ENCODE measurements at regions not wholly inside any gene's neighbourhood (a gene's known extent, or its start where the extent isn't known, plus 50 kb on each side); places are given as distances from the start of the nearest gene placed in this dataset.

DNA sequence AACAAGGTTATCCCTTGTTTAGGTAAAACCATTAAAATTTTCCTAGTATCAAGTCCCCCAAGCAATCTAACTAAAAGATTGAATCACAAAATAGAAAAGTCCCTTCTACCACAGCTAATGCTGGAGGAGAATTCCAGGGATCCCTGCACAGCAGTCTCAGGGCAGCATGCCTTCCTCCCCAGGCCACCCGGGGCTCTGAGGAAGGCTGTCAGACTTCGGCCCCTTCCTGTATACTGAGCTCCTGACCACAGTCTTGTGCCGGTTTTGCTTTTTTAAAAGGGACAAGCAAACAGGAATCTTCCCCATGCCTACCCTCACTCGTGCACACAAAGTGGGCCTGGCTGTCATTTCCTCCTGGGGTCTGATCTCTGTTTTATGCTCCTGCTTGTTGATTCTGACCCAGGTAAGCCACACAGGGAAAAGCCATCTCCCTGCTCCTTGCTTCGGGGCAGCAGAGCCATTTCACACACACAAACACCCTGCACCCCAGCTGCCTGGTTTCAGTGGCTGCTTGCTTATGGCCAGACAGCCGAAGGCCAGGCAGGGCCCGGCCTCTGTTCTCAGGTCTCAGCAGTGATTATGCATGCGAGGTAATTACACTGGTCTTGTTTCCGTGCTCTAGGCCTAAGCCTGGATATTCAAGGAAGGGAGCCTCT, 211.9 kb downstream of the NXNL2 start:
- TF ChIP-seq EZH2 (IDR thresholded peaks at IDR 0.05; ENCODE audit: borderline replicate concordance, low read length), result no peak
- TF ChIP-seq, protein P1, sequence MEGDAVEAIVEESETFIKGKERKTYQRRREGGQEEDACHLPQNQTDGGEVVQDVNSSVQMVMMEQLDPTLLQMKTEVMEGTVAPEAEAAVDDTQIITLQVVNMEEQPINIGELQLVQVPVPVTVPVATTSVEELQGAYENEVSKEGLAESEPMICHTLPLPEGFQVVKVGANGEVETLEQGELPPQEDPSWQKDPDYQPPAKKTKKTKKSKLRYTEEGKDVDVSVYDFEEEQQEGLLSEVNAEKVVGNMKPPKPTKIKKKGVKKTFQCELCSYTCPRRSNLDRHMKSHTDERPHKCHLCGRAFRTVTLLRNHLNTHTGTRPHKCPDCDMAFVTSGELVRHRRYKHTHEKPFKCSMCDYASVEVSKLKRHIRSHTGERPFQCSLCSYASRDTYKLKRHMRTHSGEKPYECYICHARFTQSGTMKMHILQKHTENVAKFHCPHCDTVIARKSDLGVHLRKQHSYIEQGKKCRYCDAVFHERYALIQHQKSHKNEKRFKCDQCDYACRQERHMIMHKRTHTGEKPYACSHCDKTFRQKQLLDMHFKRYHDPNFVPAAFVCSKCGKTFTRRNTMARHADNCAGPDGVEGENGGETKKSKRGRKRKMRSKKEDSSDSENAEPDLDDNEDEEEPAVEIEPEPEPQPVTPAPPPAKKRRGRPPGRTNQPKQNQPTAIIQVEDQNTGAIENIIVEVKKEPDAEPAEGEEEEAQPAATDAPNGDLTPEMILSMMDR (IDR thresholded peaks at IDR 0.05; ENCODE audit: low read length), result no peak

All from OCI-LY1 (cell line).